GM23338 (cell line): ENCODE measurements at regions not wholly inside any gene's neighbourhood (a gene's known extent, or its start where the extent isn't known, plus 50 kb on each side); places are given as distances from the start of the nearest gene placed in this dataset.

ENCODE experiments used
- CREB1 ChIP-seq: fragments of 250-450 bp; sonication (Bioruptor Pico); IDR thresholded peaks from 2 replicates; pipeline ENCODE4 v1.5.0; 2020; ENCODE audit warnings: low read depth, mild to moderate bottlenecking, moderate library complexity
- CTCF ChIP-seq, 2 experiments: fragments of 200-600 bp in 1 of 2; sonication (generic) in 1 of 2; conservative IDR thresholded peaks; 2 replicates each; pipeline versions ENCODE4 v1.5.1 to v1.6.1; 2016 to 2017; ENCODE audit warnings: antibody characterized with exemption in 2 of 2, low read depth in 2 of 2, mild to moderate bottlenecking in 2 of 2, moderate library complexity in 1 of 2
- ETS1 ChIP-seq: IDR thresholded peaks from 2 replicates; pipeline ENCODE4 v1.6.1; 2016; ENCODE audit warnings: antibody characterized with exemption
- EZH2 ChIP-seq: fragments of 200-600 bp; sonication (generic); IDR thresholded peaks from one replicate; pipeline ENCODE4 v1.8.0; 2017; ENCODE audit warnings: antibody characterized with exemption, mild to moderate bottlenecking, low read depth; ENCODE audit not compliant: unreplicated experiment
- EZH2phosphoT487 ChIP-seq: fragments of 200-600 bp; sonication (generic); IDR thresholded peaks from one replicate; pipeline ENCODE4 v1.8.1; 2018; ENCODE audit warnings: antibody characterized with exemption; ENCODE audit not compliant: unreplicated experiment
- JUNB ChIP-seq: IDR thresholded peaks from one replicate; pipeline ENCODE4 v1.6.1; 2016; ENCODE audit warnings: antibody characterized with exemption; ENCODE audit not compliant: unreplicated experiment
- NANOG ChIP-seq: IDR thresholded peaks from 2 replicates; pipeline ENCODE4 v1.6.1; 2016; ENCODE audit warnings: antibody characterized with exemption, borderline replicate concordance
- POLR2AphosphoS5 ChIP-seq: IDR thresholded peaks from 2 replicates; pipeline ENCODE4 v1.6.1; 2016; ENCODE audit warnings: antibody characterized with exemption, low read depth
- REST ChIP-seq: IDR thresholded peaks from one replicate; pipeline ENCODE4 v1.6.1; 2018; ENCODE audit warnings: antibody characterized with exemption; ENCODE audit not compliant: unreplicated experiment
- STAT1 ChIP-seq: IDR thresholded peaks from one replicate; pipeline ENCODE4 v1.6.1; 2016; ENCODE audit warnings: antibody characterized with exemption; ENCODE audit not compliant: unreplicated experiment
- ZNF114 ChIP-seq: fragments of 250-450 bp; sonication (Bioruptor Pico); IDR thresholded peaks from 2 replicates; pipeline ENCODE4 v1.5.0; 2020; ENCODE audit warnings: mild to moderate bottlenecking, moderate library complexity

DNA sequence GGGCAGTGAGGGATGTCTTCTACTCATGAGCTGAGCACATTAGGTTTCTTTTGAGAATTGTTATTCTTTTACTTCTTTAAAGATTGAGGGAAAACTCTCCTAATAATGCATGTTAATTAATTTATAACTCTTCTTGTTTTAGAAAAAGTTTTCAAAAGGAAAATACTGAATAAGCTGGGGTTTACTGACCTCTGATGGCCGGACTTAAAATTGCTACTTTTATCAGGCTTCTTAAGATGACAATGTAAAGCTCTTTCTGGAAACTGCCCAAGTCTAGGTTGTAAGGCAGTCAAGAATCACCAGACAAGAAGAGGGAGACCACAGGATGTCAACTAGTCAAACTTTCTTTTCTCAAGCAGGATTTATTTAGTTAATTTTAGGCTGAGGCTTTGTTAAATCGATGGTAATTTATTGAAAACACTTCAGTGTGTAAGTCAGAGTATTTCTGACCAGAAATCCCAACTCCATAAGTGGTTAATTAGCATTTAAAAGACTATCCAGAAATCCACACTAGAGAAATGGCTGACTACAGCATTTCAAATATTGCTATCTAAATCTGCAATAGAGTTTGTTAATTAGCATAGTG lies 82.1 kb downstream of the AVPR1A start:
- TF ChIP-seq CTCF (conservative IDR thresholded peaks at IDR 0.05; ENCODE audit: low read depth in 2 of 2) (peak; percentile 57 to 89), REST (no peak), EZH2phosphoT487 (no peak), EZH2 (no peak), POLR2AphosphoS5 (no peak), CREB1 (no peak), JUNB (no peak), STAT1 (no peak), ETS1 (no peak), ZNF114 (CRISPR knock-in tag) (no peak), NANOG (no peak)
